Naive B cell (primary cell): ENCODE measurements at regions not wholly inside any gene's neighbourhood (a gene's known extent, or its start where the extent isn't known, plus 50 kb on each side); places are given as distances from the start of the nearest gene placed in this dataset.

Experiments
- ATAC-seq, 2 donors: fragments of 150-1000 bp; cut with Tn5 transposase; 2 replicates each; pipeline ENCODE4 v1.10.0; 2021; ENCODE audit warnings: low read depth in 2 of 2, mild to moderate bottlenecking in 2 of 2, moderate library complexity in 2 of 2
- DNase-seq: peaks from one replicate; pipeline ENCODE4 v3.0.0; 2022
- H3K27ac Mint-ChIP-seq, 6 donors: one replicate each; pipeline ENCODE4 v1.8.0; 2020 to 2022; ENCODE audit warnings: mild to moderate bottlenecking in 6 of 6, mixed read lengths in 6 of 6, moderate library complexity in 5 of 6, inconsistent platforms in 2 of 6
- H3K27me3 Mint-ChIP-seq, 3 donors: one replicate each; pipeline ENCODE4 v1.8.0; 2021 to 2022; ENCODE audit warnings: mixed read lengths in 3 of 3, mild to moderate bottlenecking in 1 of 3
- H3K36me3 Mint-ChIP-seq, 2 donors: one replicate each; pipeline ENCODE4 v1.8.0; 2020 to 2022; ENCODE audit warnings: mixed read lengths in 2 of 2, inconsistent platforms in 1 of 2, mild to moderate bottlenecking in 1 of 2
- H3K4me1 Mint-ChIP-seq, 3 donors: one replicate each; pipeline ENCODE4 v1.8.0; 2020 to 2022; ENCODE audit warnings: mixed read lengths in 3 of 3, inconsistent platforms in 1 of 3, mild to moderate bottlenecking in 1 of 3, moderate library complexity in 1 of 3
- H3K4me3 Mint-ChIP-seq, 8 donors: one replicate each; pipeline ENCODE4 v1.8.0; 2020 to 2022; ENCODE audit warnings: mild to moderate bottlenecking in 8 of 8, mixed read lengths in 8 of 8, moderate library complexity in 8 of 8, inconsistent platforms in 2 of 8
- H3K9me3 Mint-ChIP-seq, 7 donors: one replicate each; pipeline ENCODE4 v1.8.0; 2020 to 2022; ENCODE audit warnings: mixed read lengths in 7 of 7, mild to moderate bottlenecking in 5 of 7, inconsistent platforms in 2 of 7, moderate library complexity in 1 of 7

DNA sequence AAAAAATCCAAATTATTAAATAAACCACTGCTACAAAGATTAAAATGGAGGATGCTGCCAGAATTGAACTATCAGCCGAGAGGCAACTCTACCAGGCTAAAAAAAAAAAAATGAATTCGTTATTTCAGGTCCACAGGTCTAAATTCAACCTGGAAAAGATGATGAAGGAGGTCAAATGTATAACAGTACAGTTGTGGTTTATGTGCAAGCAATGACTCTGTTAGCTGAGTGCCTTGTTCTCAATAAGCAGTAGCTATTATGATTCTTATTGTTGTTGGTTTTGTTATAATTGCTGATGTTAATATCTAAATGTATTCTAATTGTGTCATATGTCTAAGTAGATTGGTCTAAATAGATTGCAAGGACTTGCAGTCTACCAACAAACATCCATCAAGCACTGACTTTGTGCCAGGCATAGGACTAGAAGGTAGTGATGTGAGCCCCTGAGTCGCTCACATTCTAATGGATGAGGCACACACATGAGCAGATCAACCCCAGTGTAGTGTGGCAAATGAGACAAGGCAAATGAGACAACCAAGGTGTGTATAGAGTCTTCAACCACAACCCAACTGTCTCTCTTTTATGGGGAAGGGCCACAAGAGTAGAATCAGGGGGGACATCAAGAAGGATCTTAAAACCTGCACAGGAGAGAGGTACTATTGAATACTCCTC is 77.0 kb upstream of the PLEKHG7 start:
- Mint-ChIP-seq H3K4me3 (no peak overlapping the region), H3K27me3 (no peaks in the 10 kb centered on the region), H3K9me3 (peaks cover 3 to 6% (median 5%) of the 10 kb centered on the region in 7 donors), H3K36me3 (peaks cover 0 to 11% of the 10 kb centered on the region in 2 donors), H3K4me1 (no peaks in the 10 kb centered on the region), H3K27ac (peak overlapping the region in 1 of 6 donors; percentile 13)
- ATAC-seq: no peak
- DNase-seq: no peak

GRCh38 chr12:92624236-92624635 is 78.6 kb upstream of the PLEKHG7 start:
- Mint-ChIP-seq H3K9me3 (peaks cover 3 to 6% (median 5%) of the 10 kb centered on the region in 7 donors), H3K27ac (no peak overlapping the region), H3K4me3 (no peak overlapping the region), H3K36me3 (peaks cover 0 to 11% of the 10 kb centered on the region in 2 donors), H3K27me3 (no peaks in the 10 kb centered on the region), H3K4me1 (no peaks in the 10 kb centered on the region)
- ATAC-seq (no peak), DNase-seq (no peak)

GRCh38 chr12:92623386-92623785 is 79.4 kb upstream of the PLEKHG7 start:
- Mint-ChIP-seq H3K4me3 (no peak overlapping the region), H3K36me3 (peaks cover 0 to 11% of the 10 kb centered on the region in 2 donors), H3K27ac (no peak overlapping the region), H3K27me3 (no peaks in the 10 kb centered on the region), H3K9me3 (peaks cover 3 to 6% (median 5%) of the 10 kb centered on the region in 7 donors), H3K4me1 (no peaks in the 10 kb centered on the region)
- no peak for ATAC-seq
- no peak for DNase-seq

DNA sequence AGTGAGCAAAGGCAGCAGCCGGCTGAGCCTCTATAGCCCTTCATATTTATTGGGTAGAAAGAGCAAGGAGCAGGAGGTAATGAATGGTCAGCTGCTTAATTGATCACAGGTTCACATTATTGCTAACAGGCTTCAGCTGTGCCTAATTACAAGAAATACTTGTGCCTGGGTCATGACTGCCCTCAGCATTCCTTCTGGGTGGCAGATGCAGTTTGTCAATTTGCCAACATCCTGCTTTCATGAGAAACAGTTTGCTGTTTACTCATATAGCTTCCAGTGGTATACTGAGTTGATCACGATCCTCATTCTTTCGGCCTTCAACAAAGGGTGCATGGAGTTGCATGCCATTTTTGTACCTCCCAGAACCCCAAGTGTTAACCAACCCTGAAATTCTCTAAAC is 81.0 kb upstream of the PLEKHG7 start:
- Mint-ChIP-seq H3K27me3 (no peaks in the 10 kb centered on the region), H3K4me3 (no peak overlapping the region), H3K9me3 (peaks cover 3 to 6% (median 5%) of the 10 kb centered on the region in 7 donors), H3K4me1 (no peaks in the 10 kb centered on the region), H3K36me3 (peaks cover 0 to 11% of the 10 kb centered on the region in 2 donors), H3K27ac (no peak overlapping the region)
- ATAC-seq (no peak), DNase-seq (no peak)

DNA sequence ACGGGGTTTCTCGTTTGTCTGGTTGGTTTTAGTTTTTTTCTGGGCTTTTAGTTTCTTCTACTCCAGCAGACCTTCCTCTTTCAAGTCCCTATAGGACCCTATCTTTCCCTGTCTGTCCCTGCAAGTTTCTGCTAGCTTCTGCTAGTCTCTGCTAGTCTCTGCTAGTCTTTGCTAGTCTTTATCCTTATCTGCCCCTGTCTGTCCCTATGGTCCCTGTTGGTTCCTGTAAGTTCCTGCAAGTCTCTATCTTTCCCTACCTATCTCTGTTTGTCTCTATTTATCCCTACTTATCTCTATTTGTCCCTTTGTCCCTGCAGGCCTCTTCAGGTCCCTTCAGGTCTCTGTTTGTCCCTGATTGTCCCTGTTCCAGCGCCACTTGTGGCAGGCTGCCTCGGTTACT is 81.5 kb upstream of the PLEKHG7 start:
- peaks cover 3 to 6% (median 5%) of the 10 kb centered on the region in 7 donors for H3K9me3 Mint-ChIP-seq
- H3K27ac Mint-ChIP-seq: peak overlapping the region in 1 of 6 donors; percentile 72
- no peak overlapping the region for H3K4me3 Mint-ChIP-seq
- no peaks in the 10 kb centered on the region for H3K4me1 Mint-ChIP-seq
- no peaks in the 10 kb centered on the region for H3K27me3 Mint-ChIP-seq
- no peak for ATAC-seq
- DNase-seq: no peak
- H3K36me3 Mint-ChIP-seq: peaks cover 0 to 11% of the 10 kb centered on the region in 2 donors

DNA sequence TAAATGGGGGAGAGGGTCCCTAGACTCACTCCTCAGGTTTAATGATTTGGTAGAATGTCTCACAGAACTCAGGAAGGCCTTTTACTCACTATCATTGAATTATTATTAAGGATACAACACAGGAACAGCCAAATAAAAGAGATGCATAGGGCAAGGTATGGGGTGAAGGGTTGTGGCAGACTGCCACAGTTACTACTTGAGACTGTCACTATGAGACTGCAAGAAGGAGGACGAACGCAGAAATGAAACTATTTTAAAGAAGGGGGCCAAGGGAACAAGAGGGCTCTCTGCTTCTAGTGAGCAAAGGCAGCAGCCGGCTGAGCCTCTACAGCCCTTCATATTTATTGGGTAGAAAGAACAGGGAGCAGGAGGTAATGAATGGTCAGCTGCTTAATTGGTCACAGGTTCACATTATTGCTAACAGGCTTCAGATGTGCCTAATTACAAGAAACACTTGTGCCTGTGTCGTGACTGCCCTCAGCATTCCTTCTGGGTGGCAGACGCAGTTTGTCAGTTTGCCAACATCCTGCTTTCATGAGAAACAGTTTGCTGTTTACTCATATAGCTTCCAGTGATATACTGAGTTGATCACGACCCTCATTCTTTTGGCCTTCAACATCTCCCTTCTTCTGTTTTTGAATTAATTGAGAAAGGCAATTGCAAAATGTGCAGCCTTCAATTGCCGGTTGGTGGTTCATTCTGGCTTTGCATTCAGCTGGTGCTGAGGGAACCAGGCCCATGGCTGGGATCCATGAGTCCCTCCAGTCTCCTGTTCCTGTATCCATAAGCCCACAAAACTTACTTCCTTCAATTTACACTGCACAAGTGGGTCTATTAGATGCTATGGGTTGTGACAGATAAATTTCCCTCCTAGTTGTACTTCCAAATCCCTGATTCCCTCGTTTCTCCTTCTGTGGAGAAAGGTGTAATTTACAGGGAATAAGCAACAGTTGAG is 82.8 kb upstream of the PLEKHG7 start:
- Mint-ChIP-seq H3K4me3 (no peak overlapping the region), H3K27ac (peak overlapping the region in 1 of 6 donors; percentile 12), H3K9me3 (peaks cover 5 to 8% (median 6%) of the 10 kb centered on the region in 7 donors), H3K27me3 (no peaks in the 10 kb centered on the region), H3K4me1 (no peaks in the 10 kb centered on the region), H3K36me3 (peaks cover 0 to 11% of the 10 kb centered on the region in 2 donors)
- ATAC-seq (no peak), DNase-seq (no peak)

DNA sequence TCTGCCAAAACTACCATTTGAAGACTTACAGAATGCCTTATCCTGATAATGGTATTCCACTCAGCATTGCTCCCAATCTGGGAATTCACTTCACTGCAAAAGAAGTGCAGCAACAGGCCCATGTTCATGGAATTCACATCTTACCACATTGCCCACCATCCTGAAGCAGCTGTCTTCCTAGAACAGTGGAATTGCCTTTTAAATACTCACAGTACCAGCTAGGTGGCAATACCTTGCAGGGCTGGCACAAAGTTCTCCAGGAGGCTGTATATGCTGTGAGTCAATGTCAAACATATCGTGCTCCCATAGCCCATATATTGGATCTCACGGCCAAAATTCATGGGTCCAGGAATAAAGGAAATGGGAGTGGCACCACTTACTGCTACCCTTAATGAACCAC is 83.8 kb upstream of the PLEKHG7 start:
- Mint-ChIP-seq H3K4me3 (no peak overlapping the region), H3K36me3 (peaks cover 0 to 11% of the 10 kb centered on the region in 2 donors), H3K27ac (peak overlapping the region in 1 of 6 donors; percentile 13), H3K27me3 (no peaks in the 10 kb centered on the region), H3K9me3 (peaks cover 5 to 8% (median 6%) of the 10 kb centered on the region in 7 donors), H3K4me1 (no peaks in the 10 kb centered on the region)
- no peak for DNase-seq
- no peak for ATAC-seq

GRCh38 chr12:92615703-92616102 is 87.1 kb upstream of the PLEKHG7 start:
- no peak overlapping the region for H3K27ac Mint-ChIP-seq
- no peak for ATAC-seq
- H3K4me1 Mint-ChIP-seq: no peaks in the 10 kb centered on the region
- no peaks in the 10 kb centered on the region for H3K36me3 Mint-ChIP-seq
- no peak overlapping the region for H3K4me3 Mint-ChIP-seq
- no peak for DNase-seq
- H3K27me3 Mint-ChIP-seq: no peaks in the 10 kb centered on the region
- peaks cover 0 to 5% (median 0%) of the 10 kb centered on the region in 7 donors for H3K9me3 Mint-ChIP-seq

GRCh38 chr12:92615086-92615485 is 87.7 kb upstream of the PLEKHG7 start:
- ATAC-seq: no peak
- no peaks in the 10 kb centered on the region for H3K36me3 Mint-ChIP-seq

GRCh38 chr12:92614502-92614901 is 88.3 kb upstream of the PLEKHG7 start:
- Mint-ChIP-seq H3K9me3 (peaks cover 0 to 5% (median 0%) of the 10 kb centered on the region in 7 donors), H3K27ac (no peak overlapping the region), H3K36me3 (no peaks in the 10 kb centered on the region), H3K4me3 (no peak overlapping the region), H3K4me1 (no peaks in the 10 kb centered on the region), H3K27me3 (no peaks in the 10 kb centered on the region)
- ATAC-seq: no peak
- no peak for DNase-seq

More at GRCh38 chr12:92615086-92615485, 87.7 kb upstream of the PLEKHG7 start:
- no peaks in the 10 kb centered on the region for H3K4me1 Mint-ChIP-seq
- H3K27ac Mint-ChIP-seq: no peak overlapping the region
- DNase-seq: no peak
- peaks cover 0 to 5% (median 0%) of the 10 kb centered on the region in 7 donors for H3K9me3 Mint-ChIP-seq
- no peaks in the 10 kb centered on the region for H3K27me3 Mint-ChIP-seq
- H3K4me3 Mint-ChIP-seq: no peak overlapping the region

DNA sequence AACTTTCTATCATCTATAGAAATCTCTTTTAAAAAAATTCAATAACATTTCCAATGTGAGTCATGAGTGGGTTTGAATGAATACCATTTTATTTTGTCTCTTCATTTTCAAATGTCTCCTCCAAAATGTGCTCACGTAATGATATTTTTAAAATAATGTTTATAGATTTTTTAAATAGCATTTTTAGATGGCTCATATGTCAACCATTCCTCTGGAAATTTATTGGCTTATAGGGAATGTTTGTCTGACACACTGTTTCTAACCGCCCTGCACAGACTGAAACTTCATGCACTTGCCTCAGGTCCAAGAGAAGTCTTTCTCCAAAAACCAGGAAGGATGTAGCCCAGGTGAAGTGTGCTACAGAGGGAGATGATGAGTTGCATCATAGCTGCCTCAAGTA is 88.8 kb upstream of the PLEKHG7 start:
- ATAC-seq (no peak), DNase-seq (no peak)
- Mint-ChIP-seq H3K27me3 (no peaks in the 10 kb centered on the region), H3K36me3 (no peaks in the 10 kb centered on the region), H3K4me3 (no peak overlapping the region), H3K27ac (no peak overlapping the region), H3K9me3 (peaks cover 0 to 5% (median 0%) of the 10 kb centered on the region in 7 donors), H3K4me1 (no peaks in the 10 kb centered on the region)

DNA sequence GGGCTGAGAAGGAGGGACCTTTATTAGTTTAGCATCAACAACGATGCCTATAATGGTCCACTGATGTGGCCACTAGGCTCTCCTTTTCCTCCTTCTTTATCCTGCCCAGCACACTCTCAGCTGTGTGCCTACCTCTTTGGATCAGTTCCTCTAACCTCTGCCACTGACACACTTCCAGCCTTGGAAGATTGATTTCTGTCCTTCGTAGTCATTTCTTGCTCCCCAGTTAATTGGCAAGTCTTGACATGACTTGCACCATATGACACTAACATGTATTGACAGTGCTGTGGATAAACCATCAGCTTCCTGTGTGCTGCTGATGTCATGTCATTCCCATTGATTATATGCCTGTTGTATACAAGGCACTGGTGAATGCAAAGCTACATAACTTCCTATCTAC is 90.2 kb upstream of the PLEKHG7 start:
- Mint-ChIP-seq H3K36me3 (no peaks in the 10 kb centered on the region), H3K9me3 (peaks cover 0 to 5% (median 0%) of the 10 kb centered on the region in 7 donors), H3K27ac (no peak overlapping the region)

GRCh38 chr12:92608151-92609091 is 94.4 kb upstream of the PLEKHG7 start:
- peak overlapping the region in 2 of 8 donors; percentile 41 to 51 for H3K4me3 Mint-ChIP-seq
- no peaks in the 10 kb centered on the region for H3K36me3 Mint-ChIP-seq
- H3K9me3 Mint-ChIP-seq: no peaks in the 10 kb centered on the region
- no peak for DNase-seq
- H3K4me1 Mint-ChIP-seq: peaks cover 7 to 8% (median 7%) of the 10 kb centered on the region in 3 donors
- peak overlapping the region in 5 of 6 donors; percentile 25 to 90 (median 60) for H3K27ac Mint-ChIP-seq
- peak in 1 of 2 donors; percentile 21 for ATAC-seq
- H3K27me3 Mint-ChIP-seq: no peaks in the 10 kb centered on the region

More for the DNA sequence above, 90.2 kb upstream of the PLEKHG7 start:
- DNase-seq (no peak), ATAC-seq (no peak)
- Mint-ChIP-seq H3K27me3 (no peaks in the 10 kb centered on the region), H3K4me3 (no peak overlapping the region), H3K4me1 (peaks cover 7 to 8% (median 7%) of the 10 kb centered on the region in 3 donors)
